GM21528 (cell line): ENCODE measurements at regions not wholly inside any gene's neighbourhood (a gene's known extent, or its start where the extent isn't known, plus 50 kb on each side); places are given as distances from the start of the nearest gene placed in this dataset.

Experiments used
- ATAC-seq: cut with Tn5 transposase; IDR thresholded peaks from one replicate; pipeline ENCODE4 v1.9.1; 2021; ENCODE audit warnings: mild to moderate bottlenecking, moderate library complexity; ENCODE audit not compliant: unreplicated experiment, low FRiP score

GRCh38 chr11:81932303-81932702 is 801.4 kb downstream of the FAM181B start:
- ATAC-seq: no peak

- ATAC-seq: no peak
These were observed 813.5 kb downstream of the FAM181B start for GRCh38 chr11:81920205-81920604.

- ATAC-seq: no peak
These were observed 817.2 kb downstream of the FAM181B start for GRCh38 chr11:81916451-81916850.

- ATAC-seq: no peak
These were observed 818.6 kb downstream of the FAM181B start for GRCh38 chr11:81915045-81915444.

- no peak for ATAC-seq
These were observed 819.9 kb downstream of the FAM181B start for GRCh38 chr11:81913793-81914192.

GRCh38 chr11:81907996-81908395 is 825.7 kb downstream of the FAM181B start:
- ATAC-seq: no peak

- ATAC-seq: no peak
These were observed 834.5 kb downstream of the FAM181B start for GRCh38 chr11:81899156-81899555.

- ATAC-seq: no peak
These were observed 836.0 kb downstream of the FAM181B start for GRCh38 chr11:81897639-81898038.

- ATAC-seq: no peak
These were observed 838.4 kb downstream of the FAM181B start for GRCh38 chr11:81895258-81895657.

- ATAC-seq: no peak
These were observed 840.7 kb downstream of the FAM181B start for GRCh38 chr11:81892770-81893635.

- ATAC-seq: no peak
These were observed 845.3 kb downstream of the FAM181B start for GRCh38 chr11:81888391-81888790.

- no peak for ATAC-seq
These were observed 846.0 kb downstream of the FAM181B start for GRCh38 chr11:81887671-81888070.

- ATAC-seq: no peak
These were observed 847.1 kb downstream of the FAM181B start for GRCh38 chr11:81886406-81887075.

GRCh38 chr11:81874635-81875034 is 859.0 kb downstream of the FAM181B start:
- ATAC-seq: peak; percentile 45

- ATAC-seq: no peak
These were observed 862.8 kb downstream of the FAM181B start for GRCh38 chr11:81870815-81871214.

- ATAC-seq: peak; percentile 69
These were observed 863.6 kb downstream of the FAM181B start for GRCh38 chr11:81870066-81870412.

GRCh38 chr11:81869351-81870065 is 864.2 kb downstream of the FAM181B start:
- ATAC-seq: peak; percentile 98

GRCh38 chr11:81866896-81867295 is 866.8 kb downstream of the FAM181B start:
- ATAC-seq: no peak

- ATAC-seq: no peak
These were observed 876.3 kb downstream of the FAM181B start for GRCh38 chr11:81857386-81857785.

GRCh38 chr11:81853791-81854190 is 879.9 kb downstream of the FAM181B start:
- ATAC-seq: no peak

- no peak for ATAC-seq
These were observed 880.8 kb downstream of the FAM181B start for GRCh38 chr11:81852896-81853295.
